A549 (cell line): ENCODE measurements at regions not wholly inside any gene's neighbourhood (a gene's known extent, or its start where the extent isn't known, plus 50 kb on each side); places are given as distances from the start of the nearest gene placed in this dataset.

Experiments used
- ATAC-seq, 2 experiments: fragments of 200-7000 bp in 1 of 2; fragments of >200 bp in 1 of 2; cut with Nextera tagmentation in 1 of 2; cut with Tn5 transposase in 1 of 2; 3 replicates each; pipeline versions ENCODE4 v1.8.0 to v1.9.1; 2018 to 2020; ENCODE audit warnings: mild to moderate bottlenecking in 1 of 2, moderate library complexity in 1 of 2
- CTCF ChIA-PET: fragments of 300-600 bp; sonication (Branson Sonifier 250); formaldehyde crosslinking; extraction: SDS; loops from one replicate; lab custom pipeline; 2021; ENCODE audit warnings: antibody characterized with exemption, inconsistent platforms; lab: Yijun Ruan, JAX
- POLR2A ChIA-PET: fragments of 350-600 bp; formaldehyde crosslinking; extraction: SDS; loops from one replicate; lab custom pipeline; 2021; ENCODE audit warnings: antibody characterized with exemption, inconsistent platforms; lab: Yijun Ruan, JAX
- DNase-seq, 2 experiments: peaks; one replicate each; pipeline versions ENCODE4 v3.0.0 to v3.0.0-alpha.2; 2011 to 2016; ENCODE audit warnings: low read depth in 1 of 2, low spot score in 1 of 2
- FAIRE-seq: peaks from 2 replicates; lab custom pipeline; 2011; peaks lifted over from hg19 to GRCh38; lab: Jason Lieb, UNC
- H3K27ac ChIP-seq, 2 experiments: fragments of >200 bp; sonication (Bioruptor Twin); formaldehyde crosslinking; 3 replicates each; pipeline ENCODE4 v1.5.1; 2016 to 2017
- H3K4me1 ChIP-seq: fragments of >200 bp; sonication (Bioruptor Twin); formaldehyde crosslinking; 3 replicates; pipeline ENCODE4 v1.6.1; 2016
- H3K4me2 ChIP-seq: fragments of >200 bp; sonication (Bioruptor Twin); formaldehyde crosslinking; 3 replicates; pipeline ENCODE4 v1.6.1; 2016
- H3K4me3 ChIP-seq: fragments of >200 bp; sonication (Bioruptor Twin); formaldehyde crosslinking; 3 replicates; pipeline ENCODE4 v1.5.1; 2016
- H3K9me3 ChIP-seq: fragments of >200 bp; sonication (Bioruptor Twin); formaldehyde crosslinking; 3 replicates; pipeline ENCODE4 v1.6.1; 2016
- CBX2 ChIP-seq: fragments of 200-600 bp; sonication (generic); IDR thresholded peaks from 2 replicates; pipeline ENCODE4 v1.6.1; 2016; ENCODE audit warnings: low read depth, mild to moderate bottlenecking, borderline replicate concordance
- CBX8 ChIP-seq: fragments of 200-600 bp; sonication (generic); IDR thresholded peaks from 2 replicates; pipeline ENCODE4 v1.6.1; 2016
- CTCF ChIP-seq: fragments of >200 bp; sonication (Bioruptor Twin); formaldehyde crosslinking; IDR thresholded peaks from 3 replicates; pipeline ENCODE4 v1.5.1; 2016
- EHF ChIP-seq: fragments of 250-450 bp; sonication (Bioruptor Pico); IDR thresholded peaks from 2 replicates; pipeline ENCODE4 v1.5.0; 2020; ENCODE audit warnings: mild to moderate bottlenecking
- ELK1 ChIP-seq: fragments of 150-350 bp; IDR thresholded peaks from 2 replicates; pipeline ENCODE4 v1.6.1; 2014; ENCODE audit warnings: low read depth, mild to moderate bottlenecking, low read length
- EP300 ChIP-seq, 2 experiments: fragments of >200 bp; sonication (Bioruptor Twin); formaldehyde crosslinking; IDR thresholded peaks; 2 replicates in 1 of 2; 3 replicates in 1 of 2; pipeline ENCODE4 v1.6.1; 2016 to 2017
- FOXS1 ChIP-seq: fragments of 250-450 bp; sonication (Bioruptor Pico); IDR thresholded peaks from 2 replicates; pipeline ENCODE4 v1.5.0; 2020; ENCODE audit warnings: mild to moderate bottlenecking, moderate library complexity
- HDAC2 ChIP-seq: fragments of 200-600 bp; sonication (generic); IDR thresholded peaks from 2 replicates; pipeline ENCODE4 v1.6.1; 2016
- HOXB13 ChIP-seq: fragments of 250-450 bp; sonication (Bioruptor Pico); IDR thresholded peaks from 2 replicates; pipeline ENCODE4 v1.5.0; 2020; ENCODE audit warnings: low read depth, mild to moderate bottlenecking, moderate library complexity
- HOXB5 ChIP-seq: fragments of 250-450 bp; sonication (Bioruptor Pico); IDR thresholded peaks from 2 replicates; pipeline ENCODE4 v1.5.0; 2020; ENCODE audit warnings: mild to moderate bottlenecking, moderate library complexity
- JUN ChIP-seq, 2 experiments: fragments of >200 bp; sonication (Bioruptor Twin); formaldehyde crosslinking; IDR thresholded peaks; 2 replicates in 1 of 2; 3 replicates in 1 of 2; pipeline ENCODE4 v1.6.1; 2016 to 2017
- KDM1A ChIP-seq: fragments of 200-600 bp; sonication (generic); IDR thresholded peaks from 2 replicates; pipeline ENCODE4 v1.6.1; 2016; ENCODE audit warnings: low read depth, mild to moderate bottlenecking
- KDM5A ChIP-seq: fragments of 200-600 bp; sonication (generic); IDR thresholded peaks from 2 replicates; pipeline ENCODE4 v1.6.1; 2016; ENCODE audit warnings: antibody characterized with exemption, mild to moderate bottlenecking
- MAFK ChIP-seq: fragments of 450-650 bp; IDR thresholded peaks from 2 replicates; pipeline ENCODE4 v1.6.1; 2014; ENCODE audit not compliant: partially characterized antibody
- MAX ChIP-seq: IDR thresholded peaks from 2 replicates; pipeline ENCODE4 v1.6.1; 2012
- MYC ChIP-seq: IDR thresholded peaks from 2 replicates; pipeline ENCODE4 v1.6.1; 2012; ENCODE audit warnings: mild to moderate bottlenecking, inconsistent platforms, low read length, improper control_type of control experiment, borderline replicate concordance
- NFE2L2 ChIP-seq: fragments of 150-350 bp; conservative IDR thresholded peaks from 2 replicates; pipeline ENCODE4 v1.6.1; 2014; ENCODE audit warnings: low read length
- NPAS2 ChIP-seq: fragments of 250-450 bp; sonication (Bioruptor Pico); IDR thresholded peaks from 2 replicates; pipeline ENCODE4 v1.8.0; 2022; ENCODE audit warnings: mild to moderate bottlenecking, moderate library complexity, borderline replicate concordance
- PBX3 ChIP-seq: IDR thresholded peaks from 2 replicates; pipeline ENCODE4 v1.6.1; 2012
- POLR2AphosphoS2 ChIP-seq: conservative IDR thresholded peaks from 2 replicates; pipeline ENCODE4 v1.6.1; 2012; ENCODE audit warnings: low read length, improper control_type of control experiment, inconsistent platforms
- RCOR1 ChIP-seq: fragments of 150-350 bp; IDR thresholded peaks from 2 replicates; pipeline ENCODE4 v1.6.1; 2014; ENCODE audit warnings: antibody characterized with exemption, low read length, low read depth
- REST ChIP-seq: fragments of 200-600 bp; sonication (generic); IDR thresholded peaks from 2 replicates; pipeline ENCODE4 v1.6.1; 2016; ENCODE audit warnings: antibody characterized with exemption, mild to moderate bottlenecking, moderate library complexity
- RNF2 ChIP-seq: fragments of 200-600 bp; sonication (generic); IDR thresholded peaks from 2 replicates; pipeline ENCODE4 v1.6.1; 2016; ENCODE audit warnings: low read depth, mild to moderate bottlenecking, antibody characterized with exemption, moderate library complexity, borderline replicate concordance
- SMC3 ChIP-seq: fragments of >200 bp; sonication (Bioruptor Twin); formaldehyde crosslinking; IDR thresholded peaks from 3 replicates; pipeline ENCODE4 v1.6.1; 2018; ENCODE audit warnings: inconsistent platforms
- SREBF2 ChIP-seq: fragments of 450-650 bp; IDR thresholded peaks from 2 replicates; pipeline ENCODE4 v1.6.1; 2014; ENCODE audit warnings: mild to moderate bottlenecking, moderate library complexity
- TP53 ChIP-seq: fragments of 250-450 bp; sonication (Bioruptor Pico); IDR thresholded peaks from 2 replicates; pipeline ENCODE4 v1.5.0; 2021; ENCODE audit warnings: mild to moderate bottlenecking, moderate library complexity
- ZC3H11A ChIP-seq: fragments of 450-650 bp; IDR thresholded peaks from 2 replicates; pipeline ENCODE4 v1.6.1; 2014; ENCODE audit warnings: antibody characterized with exemption, mild to moderate bottlenecking
- ZNF302 ChIP-seq: fragments of 250-450 bp; sonication (Bioruptor Pico); IDR thresholded peaks from 2 replicates; pipeline ENCODE4 v1.9.0; 2021; ENCODE audit warnings: inconsistent platforms, mild to moderate bottlenecking, moderate library complexity
- WGBS: methylation state at CpG from one replicate; pipeline ENCODE4 v1.1.6; 2017; ENCODE audit errors: missing lambda C conversion rate; 5-methylcytosine and 5-hydroxymethylcytosine counted together

GRCh38 chr20:10946124-10946880 is 272.5 kb upstream of the JAG1 start:
- Histone ChIP-seq H3K4me1 (no peaks in the 10 kb centered on the region), H3K4me2 (no peak overlapping the region), H3K4me3 (no peak overlapping the region), H3K27ac (no peak overlapping the region), H3K9me3 (no peaks in the 10 kb centered on the region)
- TF ChIP-seq KDM5A (no peak), TP53 (CRISPR knock-in tag) (no peak), MYC (no peak), ZNF302 (CRISPR knock-in tag) (no peak), SREBF2 (no peak), CTCF (no peak), SMC3 (no peak), EP300 (IDR thresholded peaks at IDR 0.05) (no peak), MAX (no peak), KDM1A (no peak), POLR2AphosphoS2 (no peak), ZC3H11A (no peak), HOXB13 (no peak), FOXS1 (CRISPR knock-in tag) (no peak), NPAS2 (CRISPR knock-in tag) (no peak)
- FAIRE-seq (no peak), DNase-seq (no peak), ATAC-seq (no peak)
- ChIA-PET POLR2A (no interaction called here), CTCF (interaction anchor here (0.7 to 1.4 kb wide), 3 partner anchors 13 to 259 kb away, joined by 3 to 4 read pairs (median 3); no protein-coding TSS in a partner anchor)
- 35% methylated on average over 2 of the region's 2 CpGs for WGBS

GRCh38 chr20:10947726-10948125 is 273.9 kb upstream of the JAG1 start:
- H3K4me2 ChIP-seq = no peak overlapping the region
- ChIA-PET CTCF (no interaction called here), POLR2A (interaction anchor here (1.1 kb wide), 1 partner anchor 273 kb away, joined by 3 read pairs; no protein-coding TSS in a partner anchor)
- no peak for DNase-seq
- H3K4me1 ChIP-seq = no peaks in the 10 kb centered on the region
- H3K27ac ChIP-seq = no peak overlapping the region
- no peak for ATAC-seq
- H3K4me3 ChIP-seq = no peak overlapping the region
- no peaks in the 10 kb centered on the region for H3K9me3 ChIP-seq
- TF ChIP-seq JUN (IDR thresholded peaks at IDR 0.05) (no peak), EHF (no peak), HOXB5 (no peak), PBX3 (no peak), SMC3 (no peak), CBX8 (no peak), RCOR1 (no peak), MYC (no peak), MAX (no peak), RNF2 (no peak), REST (no peak), ELK1 (no peak), NFE2L2 (no peak), CBX2 (no peak), HDAC2 (no peak), ZNF302 (CRISPR knock-in tag) (no peak), MAFK (no peak)
- no peak for FAIRE-seq
